ENCODE measurements at regions not wholly inside any gene's neighbourhood (a gene's known extent, or its start where the extent isn't known, plus 50 kb on each side); places are given as distances from the start of the nearest gene placed in this dataset.

DNA sequence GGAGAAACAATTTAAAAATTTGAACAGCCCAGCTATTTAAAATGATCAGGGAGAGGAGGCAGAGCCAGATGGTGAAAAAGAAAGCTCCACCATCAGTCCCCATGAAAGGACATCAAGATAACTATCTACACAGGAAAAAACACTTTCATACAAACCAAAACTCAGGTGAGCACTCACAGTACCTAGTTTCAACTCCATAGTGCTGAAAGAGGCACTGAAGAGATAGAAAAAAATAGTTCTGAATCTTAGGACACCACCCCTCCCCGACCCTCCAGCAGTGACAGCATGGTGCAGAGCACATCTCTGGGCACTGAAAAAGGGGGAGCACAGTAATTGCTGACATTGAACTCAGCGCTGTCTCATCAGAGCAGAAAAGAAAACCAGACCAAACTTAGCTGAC lies 732.9 kb downstream of the CETN3 start:
- no peak for TF ChIP-seq EZH2 (IDR thresholded peaks at IDR 0.05; ENCODE audit: borderline replicate concordance)
- TF ChIP-seq, protein P1, sequence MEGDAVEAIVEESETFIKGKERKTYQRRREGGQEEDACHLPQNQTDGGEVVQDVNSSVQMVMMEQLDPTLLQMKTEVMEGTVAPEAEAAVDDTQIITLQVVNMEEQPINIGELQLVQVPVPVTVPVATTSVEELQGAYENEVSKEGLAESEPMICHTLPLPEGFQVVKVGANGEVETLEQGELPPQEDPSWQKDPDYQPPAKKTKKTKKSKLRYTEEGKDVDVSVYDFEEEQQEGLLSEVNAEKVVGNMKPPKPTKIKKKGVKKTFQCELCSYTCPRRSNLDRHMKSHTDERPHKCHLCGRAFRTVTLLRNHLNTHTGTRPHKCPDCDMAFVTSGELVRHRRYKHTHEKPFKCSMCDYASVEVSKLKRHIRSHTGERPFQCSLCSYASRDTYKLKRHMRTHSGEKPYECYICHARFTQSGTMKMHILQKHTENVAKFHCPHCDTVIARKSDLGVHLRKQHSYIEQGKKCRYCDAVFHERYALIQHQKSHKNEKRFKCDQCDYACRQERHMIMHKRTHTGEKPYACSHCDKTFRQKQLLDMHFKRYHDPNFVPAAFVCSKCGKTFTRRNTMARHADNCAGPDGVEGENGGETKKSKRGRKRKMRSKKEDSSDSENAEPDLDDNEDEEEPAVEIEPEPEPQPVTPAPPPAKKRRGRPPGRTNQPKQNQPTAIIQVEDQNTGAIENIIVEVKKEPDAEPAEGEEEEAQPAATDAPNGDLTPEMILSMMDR (IDR thresholded peaks at IDR 0.05; ENCODE audit: poor library complexity), result no peak
- TF ChIP-seq EZH2phosphoT487 (IDR thresholded peaks at IDR 0.05; ENCODE audit: low read depth, severe bottlenecking, unreplicated experiment), result no peak
